Keratinocyte (primary cell): ENCODE measurements at regions not wholly inside any gene's neighbourhood (a gene's known extent, or its start where the extent isn't known, plus 50 kb on each side); places are given as distances from the start of the nearest gene placed in this dataset.

Source experiments
- DNase-seq: peaks from one replicate; pipeline ENCODE4 v3.0.0-alpha.2; 2011; ENCODE audit warnings: low read depth, missing footprints, low spot score
- FAIRE-seq: peaks from 2 replicates; lab custom pipeline; 2011; peaks lifted over from hg19 to GRCh38; lab: Jason Lieb, UNC
- H2AFZ ChIP-seq: 2 replicates; pipeline ENCODE4 v1.6.0; 2012; ENCODE audit warnings: low read length, control low read depth, inconsistent platforms; ENCODE audit not compliant: control insufficient read depth
- H3K27ac ChIP-seq: 2 replicates; pipeline ENCODE4 v1.5.1; 2011; ENCODE audit warnings: low read length; ENCODE audit not compliant: control insufficient read depth, insufficient read depth
- H3K27me3 ChIP-seq: 3 replicates; pipeline ENCODE4 v1.6.0; 2011; ENCODE audit warnings: low read length; ENCODE audit not compliant: control insufficient read depth, insufficient read depth; ENCODE audit errors: extremely low read depth
- H3K36me3 ChIP-seq, 2 experiments: 2 replicates in 1 of 2; 3 replicates in 1 of 2; pipeline ENCODE4 v1.5.1; 2011; ENCODE audit warnings: low read length in 2 of 2, mild to moderate bottlenecking in 1 of 2; ENCODE audit not compliant: control insufficient read depth in 2 of 2, insufficient read depth in 2 of 2; ENCODE audit errors: extremely low read depth in 1 of 2
- H3K4me1 ChIP-seq: 3 replicates; pipeline ENCODE4 v1.5.1; 2011; ENCODE audit warnings: low read length; ENCODE audit not compliant: control insufficient read depth, insufficient read depth; ENCODE audit errors: extremely low read depth
- H3K4me2 ChIP-seq: 3 replicates; pipeline ENCODE4 v1.6.0; 2011; ENCODE audit warnings: low read depth, low read length; ENCODE audit not compliant: control insufficient read depth, insufficient read depth; ENCODE audit errors: extremely low read depth
- H3K4me3 ChIP-seq, 3 experiments: fragments of 200-600 bp in 1 of 3; sonication (generic) in 1 of 3; 2 replicates in 2 of 3; 3 replicates in 1 of 3; pipeline ENCODE4 v1.5.1; 2011 to 2016; ENCODE audit warnings: low read length in 3 of 3, mild to moderate bottlenecking in 3 of 3, control low read depth in 2 of 3, inconsistent platforms in 1 of 3, low read depth in 1 of 3, mixed read lengths in 1 of 3, mixed run types in 1 of 3, moderate library complexity in 1 of 3; ENCODE audit not compliant: control insufficient read depth in 2 of 3, insufficient read depth in 2 of 3; ENCODE audit errors: extremely low read depth in 1 of 3
- H3K79me2 ChIP-seq: 2 replicates; pipeline ENCODE4 v1.6.0; 2012; ENCODE audit warnings: low read length; ENCODE audit not compliant: control insufficient read depth, insufficient read depth
- H3K9ac ChIP-seq: 3 replicates; pipeline ENCODE4 v1.6.0; 2011; ENCODE audit warnings: low read length; ENCODE audit not compliant: control insufficient read depth, insufficient read depth; ENCODE audit errors: extremely low read depth
- H3K9me1 ChIP-seq: 3 replicates; pipeline ENCODE4 v1.6.0; 2011; ENCODE audit warnings: low read length; ENCODE audit not compliant: control insufficient read depth, insufficient read depth; ENCODE audit errors: extremely low read depth
- H3K9me3 ChIP-seq: 2 replicates; pipeline ENCODE4 v1.5.1; 2012; ENCODE audit warnings: low read depth, low read length; ENCODE audit not compliant: control insufficient read depth
- H4K20me1 ChIP-seq: 3 replicates; pipeline ENCODE4 v1.6.0; 2011; ENCODE audit warnings: low read length; ENCODE audit not compliant: control insufficient read depth, insufficient read depth; ENCODE audit errors: extremely low read depth
- CTCF ChIP-seq, 3 experiments: IDR thresholded peaks in 1 of 3; conservative IDR thresholded peaks in 1 of 3; optimal IDR thresholded peaks in 1 of 3; 2 replicates in 2 of 3; 3 replicates in 1 of 3; pipeline versions ENCODE3 to v1.5.1; 2011; ENCODE audit warnings: low read length in 3 of 3, mild to moderate bottlenecking in 3 of 3, moderate library complexity in 2 of 3, control low read depth in 1 of 3, inconsistent platforms in 1 of 3; ENCODE audit not compliant: insufficient read depth in 2 of 3; ENCODE audit errors: extremely low read depth in 1 of 3
- EZH2 ChIP-seq: IDR thresholded peaks from one replicate; pipeline ENCODE4 v1.6.1; 2012; ENCODE audit warnings: inconsistent platforms, mild to moderate bottlenecking, low read length, moderate library complexity
- dilution Hi-C: fragments of 300-500 bp; cut with MboI; formaldehyde crosslinking; loops from one replicate; pipeline ENCODE4 v1.7.0; 2020; ENCODE audit warnings: low sequenced_read_pairs; ENCODE audit not compliant: extremely low pct_ligation_motif_present

GRCh38 chr16:22687031-22687530, 126.9 kb upstream of the HS3ST2 start:
- Histone ChIP-seq H3K27me3 (peaks cover 7% of the 10 kb centered on the region), H3K9me3 (peaks cover 5% of the 10 kb centered on the region), H3K4me1 (no peaks in the 10 kb centered on the region), H3K36me3 (no peaks in the 10 kb centered on the region), H3K9me1 (no peaks in the 10 kb centered on the region), H3K79me2 (no peaks in the 10 kb centered on the region), H4K20me1 (no peaks in the 10 kb centered on the region), H3K27ac (no peak overlapping the region), H2AFZ (no peak overlapping the region), H3K4me2 (no peak overlapping the region), H3K9ac (no peak overlapping the region), H3K4me3 (no peak overlapping the region)
- TF ChIP-seq EZH2 (no peak), CTCF (optimal IDR thresholded peaks at IDR 0.05 in 1 of 3, IDR thresholded peaks at IDR 0.05 in 1 of 3, conservative IDR thresholded peaks at IDR 0.05 in 1 of 3; ENCODE audit: extremely low read depth in 1 of 3, insufficient read depth in 2 of 3, low read length in 3 of 3) (no peak)
- dilution Hi-C loops = no loop called here
- no peak for DNase-seq
- no peak for FAIRE-seq

- H3K9ac ChIP-seq = no peak overlapping the region
- dilution Hi-C loops = no loop called here
Observed at GRCh38 chr16:22688463-22688862, 125.5 kb upstream of the HS3ST2 start.

More at GRCh38 chr16:22688463-22688862, 125.5 kb upstream of the HS3ST2 start:
- TF ChIP-seq CTCF (optimal IDR thresholded peaks at IDR 0.05 in 1 of 3, IDR thresholded peaks at IDR 0.05 in 1 of 3, conservative IDR thresholded peaks at IDR 0.05 in 1 of 3; ENCODE audit: extremely low read depth in 1 of 3, insufficient read depth in 2 of 3, low read length in 3 of 3) = no peak
- no peak for TF ChIP-seq EZH2
- no peak overlapping the region for H3K4me2 ChIP-seq
- no peak overlapping the region for H2AFZ ChIP-seq
- H3K36me3 ChIP-seq = no peaks in the 10 kb centered on the region
- no peaks in the 10 kb centered on the region for H4K20me1 ChIP-seq
- no peak overlapping the region for H3K27ac ChIP-seq
- H3K9me1 ChIP-seq = no peaks in the 10 kb centered on the region
- H3K4me3 ChIP-seq = no peak overlapping the region
- no peak for FAIRE-seq
- no peak for DNase-seq
- H3K4me1 ChIP-seq = no peaks in the 10 kb centered on the region
- H3K79me2 ChIP-seq = no peaks in the 10 kb centered on the region
- H3K27me3 ChIP-seq = peaks cover 9% of the 10 kb centered on the region
- H3K9me3 ChIP-seq = peaks cover 5% of the 10 kb centered on the region
